ENCODE measurements at regions not wholly inside any gene's neighbourhood (a gene's known extent, or its start where the extent isn't known, plus 50 kb on each side); places are given as distances from the start of the nearest gene placed in this dataset.

DNA sequence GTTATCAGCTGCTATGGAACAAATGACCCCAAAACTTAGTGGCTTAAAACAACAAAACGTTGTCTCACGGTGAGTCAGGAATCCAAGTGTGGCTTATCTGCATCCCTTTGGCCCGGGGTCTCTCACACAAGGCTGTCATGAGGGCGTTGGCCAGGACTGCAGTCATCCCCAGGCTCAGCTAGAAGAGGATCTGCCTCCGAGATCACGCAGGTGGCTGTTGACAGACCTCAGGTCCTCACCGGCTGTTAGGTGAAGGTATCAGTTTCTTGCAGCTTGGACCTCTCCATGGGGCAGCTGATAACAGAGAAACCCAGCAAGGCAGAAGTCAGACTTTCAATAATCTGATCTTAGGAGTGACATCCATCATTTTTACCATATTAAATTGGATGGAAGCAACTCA, 52.7 kb upstream of the SYT6 start:
- Histone ChIP-seq H3K36me3 (ENCODE audit: insufficient read depth in 1 of 2, low read depth in 1 of 2) (no peaks in the 10 kb centered on the region), H3K27ac (no peak overlapping the region), H3K4me1 (no peaks in the 10 kb centered on the region), H3K27me3 (ENCODE audit: insufficient read depth in 3 of 3, low read length in 2 of 3) (peaks cover 0 to 4% (median 1%) of the 10 kb centered on the region in 3 donors), H3K4me3 (no peak overlapping the region), H3K9me3 (no peaks in the 10 kb centered on the region)
- ATAC-seq (no peak), DNase-seq (no peak)
- TF ChIP-seq, protein P1, sequence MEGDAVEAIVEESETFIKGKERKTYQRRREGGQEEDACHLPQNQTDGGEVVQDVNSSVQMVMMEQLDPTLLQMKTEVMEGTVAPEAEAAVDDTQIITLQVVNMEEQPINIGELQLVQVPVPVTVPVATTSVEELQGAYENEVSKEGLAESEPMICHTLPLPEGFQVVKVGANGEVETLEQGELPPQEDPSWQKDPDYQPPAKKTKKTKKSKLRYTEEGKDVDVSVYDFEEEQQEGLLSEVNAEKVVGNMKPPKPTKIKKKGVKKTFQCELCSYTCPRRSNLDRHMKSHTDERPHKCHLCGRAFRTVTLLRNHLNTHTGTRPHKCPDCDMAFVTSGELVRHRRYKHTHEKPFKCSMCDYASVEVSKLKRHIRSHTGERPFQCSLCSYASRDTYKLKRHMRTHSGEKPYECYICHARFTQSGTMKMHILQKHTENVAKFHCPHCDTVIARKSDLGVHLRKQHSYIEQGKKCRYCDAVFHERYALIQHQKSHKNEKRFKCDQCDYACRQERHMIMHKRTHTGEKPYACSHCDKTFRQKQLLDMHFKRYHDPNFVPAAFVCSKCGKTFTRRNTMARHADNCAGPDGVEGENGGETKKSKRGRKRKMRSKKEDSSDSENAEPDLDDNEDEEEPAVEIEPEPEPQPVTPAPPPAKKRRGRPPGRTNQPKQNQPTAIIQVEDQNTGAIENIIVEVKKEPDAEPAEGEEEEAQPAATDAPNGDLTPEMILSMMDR (IDR thresholded peaks at IDR 0.05) = no peak
- 72 to 80% (median 74%) methylated on average over 7 of the region's 7 CpGs for WGBS, 3 donors
- intact Hi-C loops (cut with DNase I) = no loop called here

DNA sequence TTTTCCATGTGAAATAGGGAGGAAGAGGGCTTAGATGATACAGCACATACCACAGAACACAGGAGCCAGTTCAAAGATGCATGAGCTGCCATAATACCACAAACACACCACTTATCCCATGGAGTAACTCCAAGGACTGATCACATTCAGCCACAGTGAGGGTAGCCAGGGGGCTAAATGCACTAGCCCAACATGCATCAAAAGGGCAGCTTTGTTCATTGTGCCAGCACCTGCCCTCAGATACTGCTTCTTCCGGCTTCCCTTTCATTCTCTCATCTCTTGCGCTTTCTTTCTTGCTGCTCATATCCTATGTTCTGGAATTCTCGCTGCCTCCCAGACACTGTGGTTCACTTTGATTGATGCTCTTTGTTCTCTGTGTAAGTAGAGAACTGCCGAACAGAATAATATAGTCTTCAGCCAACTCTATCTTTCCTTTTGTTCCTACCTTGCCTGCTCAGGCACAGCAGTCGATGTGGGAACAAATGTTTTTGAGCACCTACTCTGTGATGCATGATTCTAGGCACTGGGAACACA, 50.0 kb upstream of the SYT6 start:
- WGBS, 3 donors = 69 to 73% (median 72%) methylated on average over 5 of the region's 5 CpGs
- H3K4me3 ChIP-seq = no peak overlapping the region
- no peak for ATAC-seq
- TF ChIP-seq, protein P1 (IDR thresholded peaks at IDR 0.05) = no peak
- H3K27me3 ChIP-seq (ENCODE audit: insufficient read depth in 3 of 3, low read length in 2 of 3) = peaks cover 0 to 4% (median 0%) of the 10 kb centered on the region in 3 donors
- H3K4me1 ChIP-seq = no peaks in the 10 kb centered on the region
- DNase-seq = no peak
- intact Hi-C loops (cut with DNase I) = no loop called here
- H3K9me3 ChIP-seq = no peaks in the 10 kb centered on the region
- no peak overlapping the region for H3K27ac ChIP-seq
- no peaks in the 10 kb centered on the region for H3K36me3 ChIP-seq (ENCODE audit: insufficient read depth in 1 of 2, low read depth in 1 of 2)
